AG20443 (cell line): ENCODE measurements at regions not wholly inside any gene's neighbourhood (a gene's known extent, or its start where the extent isn't known, plus 50 kb on each side); places are given as distances from the start of the nearest gene placed in this dataset.

Source experiments
- DNase-seq: peaks from one replicate; pipeline ENCODE4 v3.0.0; 2012; ENCODE audit warnings: low spot score, mixed read lengths

GRCh38 chr1:82686774-82687173 lies 886.0 kb downstream of the ADGRL2 start:
- DNase-seq, result no peak

DNA sequence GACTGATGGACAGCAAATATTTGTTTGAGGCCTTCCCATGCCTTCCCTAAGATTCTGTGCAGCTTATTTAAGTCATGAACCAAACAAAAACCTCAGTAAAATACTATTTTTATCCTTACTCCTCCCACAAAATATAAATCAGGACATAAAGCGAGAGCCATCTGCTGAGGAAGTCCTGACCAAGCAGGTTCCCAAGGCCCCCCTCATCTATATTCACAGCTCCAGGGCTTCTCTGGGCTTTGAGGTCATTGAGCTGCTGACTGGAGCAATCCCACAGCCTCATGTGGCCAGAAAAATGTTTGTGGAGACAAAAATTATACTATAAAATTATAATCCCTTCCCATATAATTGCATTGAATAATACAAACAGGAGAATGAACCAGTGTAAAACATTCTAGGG lies 846.2 kb downstream of the ADGRL2 start:
- DNase-seq, result no peak

DNA sequence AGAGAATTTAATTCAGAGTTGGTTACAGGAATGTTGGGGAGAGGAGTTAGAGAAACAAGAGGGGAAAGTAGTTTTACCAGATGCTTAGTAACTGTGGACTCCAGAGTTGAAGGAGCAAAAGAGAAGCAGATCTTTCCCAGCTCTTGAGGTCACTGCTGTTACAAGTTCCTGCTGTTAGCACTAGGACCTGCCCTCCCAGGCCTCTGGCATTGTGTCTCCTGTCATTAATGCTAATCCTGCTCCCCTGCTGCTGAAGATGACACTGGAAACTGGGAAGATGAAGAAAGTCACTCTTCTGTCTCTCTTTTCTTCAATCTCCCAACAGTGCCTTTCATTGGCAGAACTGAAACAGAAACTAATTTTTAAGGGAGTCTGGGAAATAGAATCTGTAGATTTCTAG lies 845.6 kb downstream of the ADGRL2 start:
- no peak for DNase-seq

GRCh38 chr1:82644186-82644915 lies 843.6 kb downstream of the ADGRL2 start:
- DNase-seq, result no peak

GRCh38 chr1:82640352-82640751 lies 839.6 kb downstream of the ADGRL2 start:
- no peak for DNase-seq

DNA sequence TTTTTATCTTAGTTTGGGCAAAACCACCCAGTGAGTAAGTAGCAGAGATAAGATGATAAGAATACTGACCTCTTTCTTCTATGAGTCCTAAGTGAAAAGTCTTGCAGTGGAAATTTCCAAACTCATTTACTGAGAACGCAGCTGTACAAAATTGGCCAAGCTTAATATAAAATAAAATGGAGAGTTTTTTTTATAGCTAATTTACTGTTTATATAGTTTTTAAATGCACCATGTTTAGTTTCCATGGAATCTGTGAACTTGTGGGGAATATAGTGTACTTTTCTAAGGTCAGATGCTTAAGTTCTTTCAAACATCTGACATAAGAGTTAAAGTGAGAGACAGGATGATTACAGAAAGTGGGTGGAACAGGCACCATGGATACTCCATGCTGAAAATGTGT lies 833.5 kb downstream of the ADGRL2 start:
- DNase-seq, result no peak

GRCh38 chr1:82632155-82632554 lies 831.4 kb downstream of the ADGRL2 start:
- DNase-seq, result no peak

DNA sequence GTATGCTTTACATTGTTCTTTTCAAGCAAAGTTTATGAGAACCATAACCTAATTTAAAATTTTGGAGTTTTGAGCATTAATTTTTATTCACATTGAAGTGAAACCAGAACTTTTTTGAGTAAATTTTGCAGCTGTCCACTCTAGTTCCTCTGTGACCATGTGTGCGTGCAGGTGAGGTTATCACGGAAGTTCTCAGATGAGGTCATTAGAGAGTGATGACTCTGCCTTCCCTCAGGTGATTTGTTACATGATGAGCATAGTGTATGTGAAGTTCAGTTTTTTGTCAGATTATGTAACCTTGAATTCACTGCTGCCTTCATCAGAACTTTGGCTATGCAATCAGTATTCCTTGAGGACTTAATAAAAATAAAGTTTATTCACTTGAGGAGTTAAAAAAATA lies 828.2 kb downstream of the ADGRL2 start:
- DNase-seq, result no peak

DNA sequence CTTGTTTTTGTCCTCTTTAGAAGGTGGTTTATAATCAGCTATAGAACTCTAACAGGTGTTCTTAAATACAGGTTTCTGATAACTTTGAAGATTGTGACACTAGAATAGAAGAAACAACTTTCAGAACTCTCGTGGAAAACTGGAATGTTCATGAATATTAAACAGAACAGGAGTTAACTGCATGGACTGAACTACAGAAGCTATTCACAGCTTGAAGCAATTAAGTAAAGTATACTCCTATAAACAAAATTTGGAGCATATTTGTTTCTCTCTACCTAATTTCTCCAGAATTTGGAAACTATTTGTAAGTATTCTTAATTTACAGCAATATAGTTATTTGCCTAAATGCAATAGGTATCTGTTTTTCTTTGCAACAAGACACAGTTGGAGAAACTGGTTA lies 824.8 kb downstream of the ADGRL2 start:
- DNase-seq, result no peak

- no peak for DNase-seq
Measured at GRCh38 chr1:82621076-82621475, 820.3 kb downstream of the ADGRL2 start.

- DNase-seq, result no peak
Measured at GRCh38 chr1:82614090-82614489, 813.4 kb downstream of the ADGRL2 start.

GRCh38 chr1:82612986-82613385 lies 812.3 kb downstream of the ADGRL2 start:
- no peak for DNase-seq

- DNase-seq, result no peak
Measured at GRCh38 chr1:82606546-82606945, 805.8 kb downstream of the ADGRL2 start.

GRCh38 chr1:82604524-82604923 lies 803.8 kb downstream of the ADGRL2 start:
- peak; percentile 9 for DNase-seq

GRCh38 chr1:82600314-82600713 lies 799.6 kb downstream of the ADGRL2 start:
- no peak for DNase-seq

- DNase-seq, result no peak
Measured at GRCh38 chr1:82598812-82599211, 798.1 kb downstream of the ADGRL2 start.

DNA sequence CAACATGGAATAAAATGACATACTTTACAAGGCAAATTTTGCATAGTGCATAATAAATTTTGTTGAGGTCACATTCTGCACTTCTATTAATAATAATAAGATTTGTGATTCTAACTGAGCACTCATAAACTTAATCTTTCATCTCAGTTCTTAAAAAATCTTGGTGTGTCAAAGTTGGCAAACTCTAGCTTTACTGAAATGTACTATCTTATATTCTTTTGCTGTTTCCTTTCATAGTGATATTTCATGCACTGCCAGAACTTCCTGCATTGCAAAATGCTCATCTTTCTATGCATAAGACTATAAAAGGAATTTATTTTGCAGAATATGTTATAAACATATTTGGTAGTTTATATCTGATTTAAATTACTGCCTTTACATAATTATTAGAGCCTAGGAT lies 797.6 kb downstream of the ADGRL2 start:
- DNase-seq, result no peak

- DNase-seq, result peak; percentile 24
Measured at GRCh38 chr1:82597649-82598048, 796.9 kb downstream of the ADGRL2 start.

DNA sequence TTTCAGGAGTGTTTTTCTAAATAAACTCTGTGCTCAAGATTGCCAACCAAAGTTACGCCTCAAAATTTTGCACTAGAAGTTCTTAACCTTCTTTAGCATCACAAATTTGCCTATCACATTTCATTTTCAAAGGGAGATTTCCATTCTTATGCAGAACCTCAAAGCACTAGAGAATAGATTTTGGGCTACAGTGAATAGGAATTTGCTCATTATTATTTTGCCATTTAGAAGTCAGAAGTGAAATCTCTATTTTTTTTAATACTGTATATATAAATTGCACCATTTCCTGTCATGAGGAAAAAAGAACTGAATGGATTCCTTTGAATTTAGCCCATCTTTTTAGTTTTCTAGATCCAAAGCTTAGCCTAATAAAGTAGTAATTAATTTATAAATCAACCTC lies 796.4 kb downstream of the ADGRL2 start:
- no peak for DNase-seq

DNA sequence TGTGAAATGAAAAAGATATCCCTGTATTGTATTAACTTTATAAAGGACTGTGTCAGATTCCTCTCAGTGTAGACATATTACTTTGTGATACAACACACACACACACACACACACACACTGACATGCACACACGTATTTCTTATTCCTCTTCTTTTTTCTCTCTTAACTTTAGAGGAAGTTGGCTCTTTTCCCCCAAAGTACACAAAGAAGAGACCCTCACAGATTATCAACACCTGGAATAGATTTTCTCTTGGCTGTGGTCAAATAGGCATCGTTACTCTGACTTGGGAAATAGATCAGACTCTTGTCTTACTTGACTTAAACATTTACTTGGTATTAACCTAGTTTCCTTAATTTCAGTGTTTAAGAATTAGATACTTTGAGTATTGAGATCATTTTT lies 792.8 kb downstream of the ADGRL2 start:
- DNase-seq, result no peak

- no peak for DNase-seq
Measured at GRCh38 chr1:82589588-82589987, 788.9 kb downstream of the ADGRL2 start.

- no peak for DNase-seq
Measured at GRCh38 chr1:82587371-82587770, 786.6 kb downstream of the ADGRL2 start.

DNA sequence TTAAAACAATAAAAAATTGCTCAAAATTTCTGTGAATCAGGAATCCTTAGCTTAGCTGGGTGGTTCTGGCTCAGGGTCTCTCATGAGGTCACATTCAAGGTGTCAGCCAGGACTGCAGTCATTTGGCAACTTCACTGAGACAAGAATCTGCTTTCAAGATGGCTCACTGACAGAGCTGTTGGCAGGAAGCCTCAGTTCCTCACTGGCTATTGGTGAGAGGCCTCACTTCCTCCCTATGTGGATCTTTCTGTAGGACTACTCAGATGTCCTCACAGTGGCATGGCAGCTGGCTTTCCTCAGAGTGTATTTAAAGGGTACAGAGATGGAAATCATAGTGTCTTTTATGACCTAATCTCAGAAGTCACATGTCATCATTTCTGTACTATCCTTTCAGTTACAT lies 785.7 kb downstream of the ADGRL2 start:
- no peak for DNase-seq

- no peak for DNase-seq
Measured at GRCh38 chr1:82582347-82582746, 781.6 kb downstream of the ADGRL2 start.
